BLaER1 (cell line): ENCODE measurements at regions not wholly inside any gene's neighbourhood (a gene's known extent, or its start where the extent isn't known, plus 50 kb on each side); places are given as distances from the start of the nearest gene placed in this dataset.

ENCODE experiments used
- H3K27ac ChIP-seq: shearing (Covaris generic); formaldehyde crosslinking; 2 replicates; pipeline ENCODE4 v1.8.1; 2022
- H3K27me3 ChIP-seq: shearing (Covaris generic); formaldehyde crosslinking; 2 replicates; pipeline ENCODE4 v1.8.1; 2022
- H3K36me3 ChIP-seq: shearing (Covaris generic); formaldehyde crosslinking; 2 replicates; pipeline ENCODE4 v1.8.1; 2022
- H3K4me1 ChIP-seq: shearing (Covaris generic); formaldehyde crosslinking; 2 replicates; pipeline ENCODE4 v1.8.1; 2022
- H3K4me2 ChIP-seq: shearing (Covaris generic); formaldehyde crosslinking; 2 replicates; pipeline ENCODE4 v1.8.1; 2022
- H3K4me3 ChIP-seq: shearing (Covaris generic); formaldehyde crosslinking; 2 replicates; pipeline ENCODE4 v1.8.1; 2022
- H3K9ac ChIP-seq: shearing (Covaris generic); formaldehyde crosslinking; 2 replicates; pipeline ENCODE4 v1.8.1; 2022
- H3K9me3 ChIP-seq: shearing (Covaris generic); formaldehyde crosslinking; 2 replicates; pipeline ENCODE4 v1.8.1; 2022
- H4K20me1 ChIP-seq: shearing (Covaris generic); formaldehyde crosslinking; 2 replicates; pipeline ENCODE4 v1.8.1; 2022
- Cebpa-rat ChIP-seq: shearing (Covaris generic); IDR thresholded peaks from 2 replicates; pipeline ENCODE4 v1.8.1; 2022

GRCh38 chr12:124510301-124510970 lies 57.0 kb downstream of the NCOR2 start:
- Histone ChIP-seq H3K27me3 (no peaks in the 10 kb centered on the region), H3K4me2 (peak overlapping the region; percentile 80), H3K27ac (0 out of 2 replicates have a peak overlapping the region, but pooled peaks have one; percentile 51), H3K9me3 (no peaks in the 10 kb centered on the region), H3K9ac (no peak overlapping the region), H3K36me3 (peaks cover 21% of the 10 kb centered on the region), H4K20me1 (peaks cover 100% of the 10 kb centered on the region), H3K4me1 (peaks cover 99% of the 10 kb centered on the region), H3K4me3 (no peak overlapping the region)
- no peak for TF ChIP-seq Cebpa-rat

DNA sequence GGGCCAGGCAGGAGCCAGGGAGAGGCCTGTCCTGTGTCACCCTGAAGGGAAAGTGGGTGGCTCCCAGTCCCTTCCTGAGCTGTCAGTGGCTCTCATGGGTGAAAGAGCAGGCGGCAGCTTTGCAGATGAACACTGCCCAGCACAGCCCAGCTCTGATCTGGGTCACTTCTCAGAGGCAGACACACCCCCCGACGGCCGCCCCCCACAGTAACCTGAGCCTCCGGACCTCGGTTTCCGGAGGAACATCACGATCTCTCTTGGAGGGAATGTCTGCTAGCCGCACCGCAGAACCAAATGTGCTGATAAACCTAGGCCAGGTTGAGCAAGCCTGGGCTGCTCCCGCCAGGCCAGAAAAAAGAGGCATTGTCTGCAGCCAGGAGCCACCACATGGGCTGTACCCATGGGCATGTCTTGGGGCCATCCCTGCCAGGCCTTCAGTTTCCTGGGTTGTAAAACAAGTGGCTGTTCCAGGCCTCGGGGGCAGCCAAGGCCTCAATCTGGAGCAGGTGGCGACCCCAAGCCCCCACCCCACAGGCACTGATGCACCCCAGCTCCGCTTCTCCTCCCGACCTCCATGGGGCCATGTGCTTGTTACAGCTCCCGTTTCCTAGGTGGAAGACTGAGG lies 57.6 kb downstream of the NCOR2 start:
- H3K4me1 ChIP-seq: peaks cover 100% of the 10 kb centered on the region

DNA sequence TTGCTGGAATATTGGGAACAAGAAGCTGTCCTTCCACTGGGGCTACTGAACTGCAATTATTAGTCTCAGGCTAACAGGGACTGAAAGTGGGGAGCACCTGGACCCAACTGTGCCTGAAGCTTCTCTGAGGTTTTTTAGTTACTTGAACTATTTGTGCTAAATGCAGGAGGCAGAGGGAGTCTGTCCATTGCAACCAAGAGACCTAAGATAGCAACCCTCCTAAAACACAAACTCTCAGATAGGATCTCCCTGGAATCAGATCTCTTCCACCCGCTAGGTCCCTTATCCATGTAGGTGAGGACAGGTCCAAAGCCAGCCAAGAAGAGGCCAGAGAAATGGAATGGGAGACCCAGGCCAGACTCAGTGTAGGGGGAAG lies 58.1 kb downstream of the NCOR2 start:
- no peaks in the 10 kb centered on the region for H3K9me3 ChIP-seq
- no peak overlapping the region for H3K9ac ChIP-seq
- TF ChIP-seq Cebpa-rat: no peak
- no peak overlapping the region for H3K4me3 ChIP-seq
- peaks cover 100% of the 10 kb centered on the region for H3K4me1 ChIP-seq
- H4K20me1 ChIP-seq: peaks cover 100% of the 10 kb centered on the region
- H3K4me2 ChIP-seq: peak overlapping the region; percentile 80
- peaks cover 16% of the 10 kb centered on the region for H3K36me3 ChIP-seq
- no peaks in the 10 kb centered on the region for H3K27me3 ChIP-seq
- no peak overlapping the region; the same call in 1 of the 2 replicates for H3K27ac ChIP-seq

More for the DNA sequence above, 57.6 kb downstream of the NCOR2 start:
- Histone ChIP-seq H3K4me2 (peak overlapping the region; percentile 80), H3K27me3 (no peaks in the 10 kb centered on the region), H3K9ac (no peak overlapping the region), H3K27ac (no peak overlapping the region; the same call in 1 of the 2 replicates), H3K4me3 (no peak overlapping the region), H3K36me3 (peaks cover 20% of the 10 kb centered on the region), H3K9me3 (no peaks in the 10 kb centered on the region), H4K20me1 (peaks cover 100% of the 10 kb centered on the region)
- TF ChIP-seq Cebpa-rat: no peak

DNA sequence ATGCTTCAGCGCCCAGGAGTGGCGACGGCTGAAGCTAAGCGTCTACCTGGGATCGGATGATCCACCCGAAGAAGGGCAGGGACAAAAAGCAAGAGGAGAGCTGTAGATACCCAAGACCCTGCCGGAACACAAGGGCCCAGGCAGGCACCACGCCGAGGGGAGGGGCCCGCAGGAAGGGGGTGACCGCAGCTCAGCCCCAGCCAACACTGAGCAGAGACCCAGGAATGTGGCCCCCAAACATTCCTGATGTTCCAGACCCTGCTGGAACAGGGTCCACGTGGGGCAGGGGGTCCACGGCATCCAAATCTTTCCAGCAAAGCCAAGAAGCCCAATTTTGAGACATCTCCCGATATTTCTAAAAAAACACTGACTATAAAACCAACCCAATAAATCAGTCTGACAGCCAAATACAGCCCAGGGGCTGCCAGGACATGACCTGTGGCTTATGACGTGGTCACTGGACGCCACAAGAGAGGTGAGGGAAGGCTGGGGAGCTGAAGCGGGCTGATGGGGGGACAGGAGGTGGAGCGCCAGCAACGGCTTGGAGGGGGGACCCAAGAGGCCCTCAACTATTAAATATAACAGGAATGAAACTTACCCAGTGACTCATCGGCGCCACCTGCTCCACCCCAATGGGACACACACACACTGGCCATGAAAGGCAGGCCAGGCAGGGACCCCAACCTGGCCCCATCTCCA lies 58.9 kb downstream of the NCOR2 start:
- Histone ChIP-seq H3K4me1 (peaks cover 100% of the 10 kb centered on the region), H3K4me3 (no peak overlapping the region), H3K9me3 (no peaks in the 10 kb centered on the region), H3K4me2 (peak overlapping the region; percentile 80), H4K20me1 (peaks cover 100% of the 10 kb centered on the region), H3K27ac (peak overlapping the region; percentile 45), H3K27me3 (no peaks in the 10 kb centered on the region), H3K36me3 (peaks cover 11% of the 10 kb centered on the region; the same call in 1 of the 2 replicates), H3K9ac (peak overlapping the region; percentile 28; the same call in 1 of the 2 replicates)
- TF ChIP-seq Cebpa-rat: no peak

DNA sequence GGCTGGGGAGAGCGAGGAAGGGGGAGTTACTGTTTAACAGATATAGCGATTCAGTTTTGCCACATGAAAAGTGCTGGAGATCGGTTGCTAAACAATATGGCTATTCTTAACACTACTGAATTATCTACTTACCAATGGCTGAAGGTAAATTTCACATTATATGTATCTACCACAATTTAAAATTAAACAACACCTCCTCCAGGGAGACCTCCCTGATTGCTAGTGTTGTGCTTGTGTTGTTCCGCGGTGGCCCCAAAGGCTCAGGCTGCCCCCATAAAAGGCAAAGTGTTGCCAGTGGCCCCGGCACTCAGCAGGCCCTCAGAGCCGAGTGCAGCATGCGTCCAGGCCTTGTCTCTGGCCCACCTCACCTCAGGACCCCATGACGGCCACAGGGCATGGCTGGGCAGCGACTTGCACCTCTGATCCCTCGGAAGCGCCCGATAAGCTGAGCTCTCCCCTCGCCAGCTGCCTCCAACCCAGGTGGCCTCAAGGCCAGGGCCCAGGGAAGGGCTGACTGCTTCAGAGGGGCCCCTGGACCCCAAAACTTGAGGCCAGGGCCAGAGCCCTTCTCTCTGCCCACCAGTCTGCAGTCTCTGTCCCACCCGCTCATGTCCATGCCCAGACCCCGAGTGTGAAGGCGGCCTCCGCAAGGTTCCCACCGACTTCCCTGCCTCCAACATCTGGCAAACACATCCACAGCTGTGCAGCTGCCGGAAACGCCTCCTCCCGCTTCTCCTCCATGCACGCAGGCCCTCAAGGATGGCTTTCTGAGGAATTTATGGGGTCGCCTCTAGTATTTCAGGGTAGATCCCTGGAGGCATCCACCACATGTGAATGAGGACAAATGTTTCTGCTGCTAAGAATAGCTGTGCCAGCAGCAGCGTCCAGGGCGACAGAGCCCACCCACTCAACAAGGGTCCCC lies 60.0 kb downstream of the NCOR2 start:
- peaks cover 97% of the 10 kb centered on the region for H3K4me1 ChIP-seq
- no peaks in the 10 kb centered on the region for H3K9me3 ChIP-seq
- H3K4me3 ChIP-seq: no peak overlapping the region
- H4K20me1 ChIP-seq: peaks cover 100% of the 10 kb centered on the region
- no peaks in the 10 kb centered on the region for H3K27me3 ChIP-seq
- no peak for TF ChIP-seq Cebpa-rat
- peak overlapping the region; percentile 80 for H3K4me2 ChIP-seq
- peaks cover 18% of the 10 kb centered on the region; the same call in 1 of the 2 replicates for H3K36me3 ChIP-seq
- H3K27ac ChIP-seq: peak overlapping the region; percentile 68
- H3K9ac ChIP-seq: peak overlapping the region; percentile 55; the same call in 1 of the 2 replicates

DNA sequence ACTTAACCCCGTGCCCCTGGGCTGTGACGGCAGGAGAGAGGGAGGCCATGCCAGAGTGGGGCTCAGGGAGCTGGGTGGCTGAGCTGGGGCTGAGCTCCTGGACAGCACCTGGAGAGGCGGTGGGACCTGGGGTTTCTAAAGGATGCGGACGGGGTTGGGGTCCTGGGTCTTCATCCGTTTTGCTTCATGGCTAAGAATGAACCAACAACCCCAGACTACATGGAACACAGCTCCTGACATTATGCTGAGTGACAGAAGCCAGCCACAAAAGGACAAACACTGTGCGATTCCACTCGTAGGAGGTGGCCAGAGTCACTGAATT lies 60.6 kb downstream of the NCOR2 start:
- peak overlapping the region; percentile 55; the same call in 1 of the 2 replicates for H3K9ac ChIP-seq

DNA sequence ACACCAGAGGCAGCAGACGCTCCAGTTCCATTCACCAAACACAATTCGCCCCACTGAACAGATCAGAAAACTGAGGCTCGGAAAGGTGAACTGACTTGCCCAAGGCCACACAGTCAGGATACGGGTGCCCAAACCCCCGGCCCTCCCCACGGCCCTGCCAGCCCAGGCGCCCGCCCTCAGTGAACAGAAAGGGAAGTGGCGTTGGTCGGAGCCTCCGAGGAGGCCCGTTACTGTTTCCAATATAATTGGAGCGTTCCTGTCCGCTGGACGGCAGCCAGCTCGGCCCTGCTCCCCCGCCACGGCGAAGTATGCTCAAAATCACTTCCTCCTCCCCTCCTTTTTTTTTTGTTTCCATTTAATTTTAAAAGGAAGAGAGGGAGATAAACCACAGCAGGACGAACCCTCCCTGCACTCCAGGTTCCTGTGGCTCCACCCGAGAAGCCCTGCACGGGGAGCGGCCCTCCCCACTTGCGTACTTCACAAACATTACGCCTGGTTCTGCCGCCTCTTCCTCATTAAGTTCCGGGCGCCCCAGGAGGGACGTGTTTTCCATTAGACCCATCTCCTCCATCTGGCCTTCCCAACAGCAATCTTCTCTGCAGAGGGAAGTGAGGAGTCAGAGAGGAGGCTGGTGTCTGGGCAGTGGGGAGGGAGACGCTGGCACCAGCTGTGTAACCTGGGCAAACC lies 61.1 kb downstream of the NCOR2 start:
- H3K4me1 ChIP-seq: peaks cover 97% of the 10 kb centered on the region
- no peaks in the 10 kb centered on the region for H3K27me3 ChIP-seq
- H3K9ac ChIP-seq: peak overlapping the region; percentile 55; the same call in 1 of the 2 replicates
- no peak for TF ChIP-seq Cebpa-rat
- peak overlapping the region; percentile 34 for H3K4me3 ChIP-seq
- peaks cover 17% of the 10 kb centered on the region; the same call in 1 of the 2 replicates for H3K36me3 ChIP-seq
- no peaks in the 10 kb centered on the region for H3K9me3 ChIP-seq
- H3K4me2 ChIP-seq: peak overlapping the region; percentile 80
- peaks cover 100% of the 10 kb centered on the region for H4K20me1 ChIP-seq
- peak overlapping the region; percentile 68 for H3K27ac ChIP-seq

More for the DNA sequence above, 60.6 kb downstream of the NCOR2 start:
- Histone ChIP-seq H3K27ac (peak overlapping the region; percentile 68), H3K36me3 (peaks cover 18% of the 10 kb centered on the region; the same call in 1 of the 2 replicates), H3K4me1 (peaks cover 97% of the 10 kb centered on the region), H3K9me3 (no peaks in the 10 kb centered on the region), H3K27me3 (no peaks in the 10 kb centered on the region), H4K20me1 (peaks cover 100% of the 10 kb centered on the region), H3K4me2 (peak overlapping the region; percentile 80), H3K4me3 (peak overlapping the region; percentile 34; the same call in 1 of the 2 replicates)
- TF ChIP-seq Cebpa-rat: no peak

DNA sequence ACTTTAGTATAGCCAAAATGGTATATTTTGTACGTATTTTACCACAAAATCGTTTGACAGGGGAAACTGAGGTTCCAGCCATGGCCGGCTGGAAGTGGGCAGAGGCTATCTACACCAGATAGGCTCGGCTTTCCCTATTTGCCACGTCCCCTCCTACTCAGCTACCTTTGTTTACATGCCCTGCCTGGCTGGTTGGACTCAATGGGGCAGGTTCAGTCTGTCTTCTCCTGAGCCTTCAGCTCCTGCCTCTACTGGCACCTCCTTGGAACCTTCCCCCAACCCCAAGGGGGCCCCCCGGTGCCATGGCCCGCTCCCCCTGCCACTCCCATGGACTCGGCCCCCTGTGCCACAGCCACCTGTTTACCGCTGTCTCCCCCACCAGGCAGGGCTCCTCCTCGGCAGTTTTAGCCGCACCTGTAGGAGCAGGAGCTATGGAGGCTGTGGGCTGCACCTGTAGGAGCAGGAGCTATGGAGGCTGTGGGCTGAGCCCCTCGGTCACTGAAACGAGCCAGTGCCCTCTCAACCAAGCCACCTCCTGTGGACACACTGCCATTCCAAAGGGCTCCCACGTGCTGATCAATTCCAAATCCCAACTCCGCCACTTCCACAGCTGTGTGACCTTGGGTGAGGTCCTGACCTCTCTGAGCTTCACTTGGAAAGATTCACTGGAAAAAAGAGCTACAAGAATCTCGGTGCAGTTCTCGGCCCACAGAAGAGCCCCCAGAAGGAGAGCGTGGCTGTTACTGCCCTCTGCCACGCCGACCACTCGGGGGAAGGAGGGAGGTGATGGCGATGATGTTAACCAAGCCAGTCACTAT lies 62.2 kb downstream of the NCOR2 start:
- no peak overlapping the region for H3K27ac ChIP-seq
- H3K9me3 ChIP-seq: no peaks in the 10 kb centered on the region
- H4K20me1 ChIP-seq: peaks cover 100% of the 10 kb centered on the region
- no peak overlapping the region for H3K4me3 ChIP-seq
- H3K4me1 ChIP-seq: peaks cover 97% of the 10 kb centered on the region
- H3K36me3 ChIP-seq: peaks cover 14% of the 10 kb centered on the region; the same call in 1 of the 2 replicates
- H3K27me3 ChIP-seq: no peaks in the 10 kb centered on the region
- no peak overlapping the region for H3K9ac ChIP-seq
- peak overlapping the region; percentile 80 for H3K4me2 ChIP-seq
- no peak for TF ChIP-seq Cebpa-rat
